GM12878 (cell line): ENCODE measurements at regions not wholly inside any gene's neighbourhood (a gene's known extent, or its start where the extent isn't known, plus 50 kb on each side); places are given as distances from the start of the nearest gene placed in this dataset.

Source experiments
- ASH2L ChIP-seq: fragments of 300-600, 200-600 bp; sonication (generic); IDR thresholded peaks from 2 replicates; pipeline ENCODE4 v1.6.1; 2017; ENCODE audit warnings: low read depth, mild to moderate bottlenecking, borderline replicate concordance
- CBX3 ChIP-seq: fragments of 200-600 bp; sonication (generic); IDR thresholded peaks from 2 replicates; pipeline ENCODE4 v1.6.1; 2016; ENCODE audit warnings: low read depth, borderline replicate concordance
- CHD2 ChIP-seq: IDR thresholded peaks from 2 replicates; pipeline ENCODE4 v1.6.1; 2011; ENCODE audit warnings: low read depth, low read length, improper control_type of control experiment, borderline replicate concordance
- MXI1 ChIP-seq: fragments of 150-350 bp; IDR thresholded peaks from 2 replicates; pipeline ENCODE4 v1.6.1; 2011; ENCODE audit warnings: low read depth, mild to moderate bottlenecking, inconsistent platforms, low read length, improper control_type of control experiment
- MYC ChIP-seq: IDR thresholded peaks from 2 replicates; pipeline ENCODE4 v1.6.1; 2011; ENCODE audit warnings: mild to moderate bottlenecking, low read length, moderate library complexity, inconsistent platforms; ENCODE audit not compliant: insufficient read depth, insufficient replicate concordance, insufficient read length, severe bottlenecking
- NFYB ChIP-seq: IDR thresholded peaks from 2 replicates; pipeline ENCODE4 v1.6.1; 2011; ENCODE audit warnings: low read depth, mild to moderate bottlenecking, low read length, improper control_type of control experiment, moderate library complexity; ENCODE audit not compliant: insufficient read depth
- RAD51 ChIP-seq: fragments of 450-650 bp; IDR thresholded peaks from 2 replicates; pipeline ENCODE4 v1.6.1; 2016; ENCODE audit warnings: moderate library complexity, mild to moderate bottlenecking, inconsistent platforms
- REST ChIP-seq: IDR thresholded peaks from 2 replicates; pipeline ENCODE4 v1.6.1; 2012; ENCODE audit warnings: mild to moderate bottlenecking, low read depth, low read length
- SIX5 ChIP-seq: IDR thresholded peaks from 2 replicates; pipeline ENCODE4 v1.6.1; 2011; ENCODE audit warnings: mild to moderate bottlenecking, low read depth, low read length, moderate library complexity; ENCODE audit not compliant: severe bottlenecking
- SREBF2 ChIP-seq: IDR thresholded peaks from 2 replicates; pipeline ENCODE4 v1.6.1; 2012; ENCODE audit warnings: mild to moderate bottlenecking, low read length
- TCF12 ChIP-seq: IDR thresholded peaks from 2 replicates; pipeline ENCODE4 v1.6.1; 2011; ENCODE audit warnings: low read depth, mild to moderate bottlenecking, low read length
- TCF7 ChIP-seq: IDR thresholded peaks from 2 replicates; pipeline ENCODE4 v1.6.1; 2014; ENCODE audit warnings: antibody characterized with exemption, borderline replicate concordance
- ZNF217 ChIP-seq: fragments of 450-650 bp; IDR thresholded peaks from 2 replicates; pipeline ENCODE4 v1.6.1; 2017; ENCODE audit warnings: antibody characterized with exemption, mild to moderate bottlenecking
- TF ChIP-seq, protein P1 (sequence below), 3 experiments: IDR thresholded peaks in 2 of 3; conservative IDR thresholded peaks in 1 of 3; 2 replicates each; pipeline ENCODE4 v1.5.1; 2011; ENCODE audit warnings: low read depth in 3 of 3, low read length in 3 of 3, mild to moderate bottlenecking in 3 of 3, control low read depth in 2 of 3, moderate library complexity in 2 of 3, inconsistent platforms in 1 of 3, mixed read lengths in 1 of 3; ENCODE audit not compliant: control insufficient read depth in 2 of 3, insufficient read depth in 1 of 3; ENCODE audit errors: extremely low read depth in 1 of 3

GRCh38 chr12:85462888-85463287, 182.9 kb downstream of the ALX1 start:
- no peak for TF ChIP-seq CBX3
- no peak for TF ChIP-seq TCF12
- no peak for TF ChIP-seq SREBF2
- no peak for TF ChIP-seq REST
- TF ChIP-seq MXI1 = no peak
- TF ChIP-seq MYC = no peak
- TF ChIP-seq, protein P1, sequence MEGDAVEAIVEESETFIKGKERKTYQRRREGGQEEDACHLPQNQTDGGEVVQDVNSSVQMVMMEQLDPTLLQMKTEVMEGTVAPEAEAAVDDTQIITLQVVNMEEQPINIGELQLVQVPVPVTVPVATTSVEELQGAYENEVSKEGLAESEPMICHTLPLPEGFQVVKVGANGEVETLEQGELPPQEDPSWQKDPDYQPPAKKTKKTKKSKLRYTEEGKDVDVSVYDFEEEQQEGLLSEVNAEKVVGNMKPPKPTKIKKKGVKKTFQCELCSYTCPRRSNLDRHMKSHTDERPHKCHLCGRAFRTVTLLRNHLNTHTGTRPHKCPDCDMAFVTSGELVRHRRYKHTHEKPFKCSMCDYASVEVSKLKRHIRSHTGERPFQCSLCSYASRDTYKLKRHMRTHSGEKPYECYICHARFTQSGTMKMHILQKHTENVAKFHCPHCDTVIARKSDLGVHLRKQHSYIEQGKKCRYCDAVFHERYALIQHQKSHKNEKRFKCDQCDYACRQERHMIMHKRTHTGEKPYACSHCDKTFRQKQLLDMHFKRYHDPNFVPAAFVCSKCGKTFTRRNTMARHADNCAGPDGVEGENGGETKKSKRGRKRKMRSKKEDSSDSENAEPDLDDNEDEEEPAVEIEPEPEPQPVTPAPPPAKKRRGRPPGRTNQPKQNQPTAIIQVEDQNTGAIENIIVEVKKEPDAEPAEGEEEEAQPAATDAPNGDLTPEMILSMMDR (IDR thresholded peaks at IDR 0.05 in 2 of 3, conservative IDR thresholded peaks at IDR 0.05 in 1 of 3; ENCODE audit: control insufficient read depth in 2 of 3, extremely low read depth in 1 of 3, insufficient read depth in 1 of 3, low read depth in 3 of 3, low read length in 3 of 3) = no peak
- TF ChIP-seq ASH2L = no peak
- no peak for TF ChIP-seq ZNF217
- no peak for TF ChIP-seq CHD2
- TF ChIP-seq NFYB = no peak
- TF ChIP-seq TCF7 = no peak
- no peak for TF ChIP-seq RAD51
- no peak for TF ChIP-seq SIX5
